WTC11 (cell line): ENCODE measurements at regions not wholly inside any gene's neighbourhood (a gene's known extent, or its start where the extent isn't known, plus 50 kb on each side); places are given as distances from the start of the nearest gene placed in this dataset.

ENCODE experiments used
- CBFB ChIP-seq: sonication (generic); formaldehyde crosslinking; IDR thresholded peaks from 2 replicates; pipeline ENCODE4 v1.8.1; 2022; ENCODE audit warnings: mild to moderate bottlenecking, low read depth, missing genetic modification reagents
- CTCF ChIP-seq: fragments of 200-600 bp; IDR thresholded peaks from 2 replicates; pipeline ENCODE4 v1.8.0; 2022; ENCODE audit warnings: antibody characterized with exemption
- KAT7 ChIP-seq: sonication (generic); formaldehyde crosslinking; IDR thresholded peaks from 2 replicates; pipeline ENCODE4 v1.8.1; 2023; ENCODE audit warnings: missing genetic modification reagents, mild to moderate bottlenecking, borderline replicate concordance
- SMAD3 ChIP-seq: sonication (generic); formaldehyde crosslinking; IDR thresholded peaks from 2 replicates; pipeline ENCODE4 v1.8.0; 2022; ENCODE audit warnings: missing genetic modification reagents, mild to moderate bottlenecking, borderline replicate concordance
- ZNF263 ChIP-seq: sonication (generic); formaldehyde crosslinking; IDR thresholded peaks from 2 replicates; pipeline ENCODE4 v1.8.1; 2022; ENCODE audit warnings: low read depth, mild to moderate bottlenecking, moderate library complexity, missing genetic modification reagents
- ZNF423 ChIP-seq: fragments of 250-450 bp; sonication (Bioruptor Pico); IDR thresholded peaks from 2 replicates; pipeline ENCODE4 v2.1.2; 2022; ENCODE audit warnings: mild to moderate bottlenecking, moderate library complexity

GRCh38 chr9:32177396-32177795 is 207.0 kb upstream of the ACO1 start:
- TF ChIP-seq ZNF263 (no peak), SMAD3 (CRISPR knock-in tag) (no peak), CTCF (no peak), CBFB (CRISPR knock-in tag) (no peak), KAT7 (no peak), ZNF423 (CRISPR knock-in tag) (no peak)
